ENCODE measurements at regions not wholly inside any gene's neighbourhood (a gene's known extent, or its start where the extent isn't known, plus 50 kb on each side); places are given as distances from the start of the nearest gene placed in this dataset.

DNA sequence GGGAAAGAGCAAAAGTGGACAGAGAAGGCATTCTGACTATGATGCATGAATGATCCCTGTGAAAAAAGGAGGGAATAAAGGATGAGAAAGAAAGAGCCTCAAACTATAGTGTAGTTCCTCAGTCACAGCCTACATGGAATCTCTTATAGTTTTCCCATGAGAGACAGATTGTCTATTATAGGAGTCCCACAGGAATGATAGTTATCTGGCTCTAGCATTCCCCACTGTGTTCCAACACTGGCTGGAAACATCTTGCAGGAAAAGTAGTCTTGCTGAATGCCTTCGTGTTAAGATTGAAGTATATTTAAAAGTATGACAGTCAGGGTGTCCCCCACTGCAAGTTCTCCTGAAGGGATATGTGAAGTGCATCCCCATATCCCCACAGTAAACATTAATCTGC is 641.5 kb upstream of the NECTIN3 start:
- no peak for TF ChIP-seq CTCF (IDR thresholded peaks at IDR 0.05; ENCODE audit: low read depth, low read length, missing input control)
- TF ChIP-seq RXRA (IDR thresholded peaks at IDR 0.05) = no peak
- no peak for TF ChIP-seq EGR1 (IDR thresholded peaks at IDR 0.05; ENCODE audit: low read depth in 2 of 2)
- TF ChIP-seq GABPA (IDR thresholded peaks at IDR 0.05 in 1 of 2, conservative IDR thresholded peaks at IDR 0.05 in 1 of 2) = no peak
- TF ChIP-seq TAF1 (conservative IDR thresholded peaks at IDR 0.05) = no peak
- TF ChIP-seq, protein P1, sequence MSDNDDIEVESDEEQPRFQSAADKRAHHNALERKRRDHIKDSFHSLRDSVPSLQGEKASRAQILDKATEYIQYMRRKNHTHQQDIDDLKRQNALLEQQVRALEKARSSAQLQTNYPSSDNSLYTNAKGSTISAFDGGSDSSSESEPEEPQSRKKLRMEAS (IDR thresholded peaks at IDR 0.05) = no peak
- TF ChIP-seq ATF3 (IDR thresholded peaks at IDR 0.05) = no peak
- no peak for TF ChIP-seq RAD21 (IDR thresholded peaks at IDR 0.05)
